Heart left ventricle (tissue), 16 donors: ENCODE measurements at regions not wholly inside any gene's neighbourhood (a gene's known extent, or its start where the extent isn't known, plus 50 kb on each side); places are given as distances from the start of the nearest gene placed in this dataset.

Source experiments
- ATAC-seq, 4 donors: fragments of 200-7000 bp; cut with Tn5 transposase; one replicate each; pipeline ENCODE4 v1.9.1; 2020 to 2022; ENCODE audit warnings: moderate library complexity in 4 of 4, mild to moderate bottlenecking in 3 of 4, moderate number of reproducible peaks in 1 of 4
- DNase-seq, 5 donors: peaks; one replicate each; pipeline ENCODE4 v3.0.0-alpha.2; 2020
- H3K27ac ChIP-seq, 12 donors: fragments of 200-600 bp; sonication (generic) in 4 of 12; one replicate each; pipeline versions ENCODE4 v1.5.0 to v1.8.0; 2016 to 2022; ENCODE audit warnings: mild to moderate bottlenecking in 2 of 12
- H3K27me3 ChIP-seq, 9 donors: fragments of 200-600 bp; sonication (generic) in 2 of 9; one replicate each; pipeline versions ENCODE4 v1.5.1 to v1.8.0; 2016 to 2022; ENCODE audit warnings: mild to moderate bottlenecking in 3 of 9
- H3K36me3 ChIP-seq, 9 donors: fragments of 200-600 bp; sonication (generic) in 2 of 9; one replicate each; pipeline versions ENCODE4 v1.5.0 to v1.8.0; 2018 to 2022; ENCODE audit warnings: mild to moderate bottlenecking in 2 of 9
- H3K4me1 ChIP-seq, 12 donors: fragments of 200-600 bp; sonication (generic) in 4 of 12; one replicate each; pipeline versions ENCODE4 v1.5.0 to v1.8.0; 2016 to 2022; ENCODE audit warnings: mild to moderate bottlenecking in 3 of 12
- H3K4me3 ChIP-seq, 12 donors: fragments of 200-600 bp; sonication (generic) in 4 of 12; one replicate each; pipeline versions ENCODE4 v1.5.0 to v1.8.0; 2017 to 2022; ENCODE audit warnings: mild to moderate bottlenecking in 9 of 12, moderate library complexity in 4 of 12
- H3K9me3 ChIP-seq, 12 donors: fragments of 200-600 bp; sonication (generic) in 4 of 12; one replicate each; pipeline versions ENCODE4 v1.5.0 to v1.8.0; 2016 to 2022; ENCODE audit warnings: mild to moderate bottlenecking in 1 of 12
- CTCF ChIP-seq, 12 donors: fragments of 200-600 bp; sonication (generic) in 4 of 12; IDR thresholded peaks; one replicate each; pipeline versions ENCODE4 v1.5.0 to v1.8.0; 2018 to 2022; ENCODE audit warnings: antibody characterized with exemption in 12 of 12, mild to moderate bottlenecking in 5 of 12
- POLR2A ChIP-seq, 2 donors: fragments of 450-650 bp; IDR thresholded peaks; one replicate each; pipeline ENCODE4 v1.6.1; 2017; ENCODE audit warnings: antibody characterized with exemption in 2 of 2, mild to moderate bottlenecking in 2 of 2, moderate library complexity in 2 of 2
- WGBS, 4 donors: extraction: QIAGEN DNeasy Blood & Tissue Kit in 2 of 4; methylation state at CpG; one replicate each; pipeline versions ENCODE4 v1.1.5 to v1.1.7; 2013 to 2018; 5-methylcytosine and 5-hydroxymethylcytosine counted together
- intact Hi-C, 10 donors: fragments of 100-400 bp; cut with DNase I; formaldehyde crosslinking; loops; one replicate each; pipeline versions ENCODE4 v1.11.1 to v1.14.2; 2022
- donor health status: ischemic (EF 13 %, LVEDD 7.1; RV severe dilation, severe dysfunction).
- donor health status: healthy with polysubstance abuse.
- donor health status: DM: no; HTN: yes; CAD: no.
- donor health status: DM: no; HTN: no; CAD: no.
- donor health status: ischemic (EF 25% LVEDD 6.9; RV normal size, moderate dysfunction).
- donor health status: ischemic (EF 25% LVEDD 5.7; RV mildly dilated, moderate dysfunction).
- donor health status: healthy.
- donor health status: DM: yes; HTN: yes; CAD: no.
- donor health status: ischemic (EF 35%, LVEDD 5.7; RV mildly dilated, moderate dysfunction).
- donor health status: nonischemic (EF 11% LVEDD 7.7; RV severe dilation, severe dysfunction).
- donor health status: DM: yes; HTN: yes; CAD: no.
- donor health status: PGD.
- donor health status: ischemic (EF 29% LVEDD 5.4; RV normal size, mild dysfunction).
- donor health status: nonischemic (EF 23%, LVEDD 6.1; RV moderate dilation, normal function).

GRCh38 chr4:16384576-16384975 lies 158.3 kb upstream of the TAPT1 start:
- Histone ChIP-seq H3K27me3 (no peaks in the 10 kb centered on the region), H3K9me3 (no peaks in the 10 kb centered on the region), H3K27ac (no peak overlapping the region), H3K4me3 (no peak overlapping the region), H3K36me3 (no peaks in the 10 kb centered on the region), H3K4me1 (no peaks in the 10 kb centered on the region)
- TF ChIP-seq CTCF (IDR thresholded peaks at IDR 0.05): no peak
- no peak for TF ChIP-seq POLR2A (IDR thresholded peaks at IDR 0.05)
- intact Hi-C loops: no loop called here
- DNase-seq: no peak
- ATAC-seq: no peak
- 42 to 46% (median 43%) methylated on average over 6 of the region's 6 CpGs for WGBS, 4 donors

DNA sequence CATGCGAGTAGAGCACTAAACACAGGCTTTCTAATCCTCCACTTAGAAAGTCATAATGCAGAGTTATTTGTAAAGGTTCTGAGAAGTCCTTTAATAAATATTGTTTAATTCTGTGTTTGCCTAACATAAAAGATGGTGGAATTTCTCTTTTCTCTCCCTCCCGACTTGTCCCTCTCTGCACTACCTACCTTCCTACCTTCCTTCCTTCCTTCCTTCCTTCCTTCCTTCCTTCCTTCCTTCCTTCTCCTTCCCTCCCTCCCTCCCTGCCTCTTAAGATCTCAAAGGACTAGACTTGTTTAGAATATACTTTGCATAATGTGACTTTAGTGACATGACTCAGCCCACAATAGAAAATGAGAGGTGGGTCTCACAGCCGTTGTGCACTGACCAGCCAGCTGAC lies 156.3 kb upstream of the TAPT1 start:
- no peak for DNase-seq
- TF ChIP-seq CTCF (IDR thresholded peaks at IDR 0.05): no peak
- TF ChIP-seq POLR2A (IDR thresholded peaks at IDR 0.05): no peak
- Histone ChIP-seq H3K9me3 (no peaks in the 10 kb centered on the region), H3K27me3 (no peaks in the 10 kb centered on the region), H3K4me1 (no peaks in the 10 kb centered on the region), H3K36me3 (no peaks in the 10 kb centered on the region), H3K27ac (no peak overlapping the region), H3K4me3 (no peak overlapping the region)
- WGBS, 4 donors: 65 to 76% (median 71%) methylated on average over 3 of the region's 3 CpGs
- no peak for ATAC-seq
- intact Hi-C loops: no loop called here

GRCh38 chr4:16377887-16378286 lies 151.6 kb upstream of the TAPT1 start:
- Histone ChIP-seq H3K27me3 (no peaks in the 10 kb centered on the region), H3K4me1 (no peaks in the 10 kb centered on the region), H3K9me3 (no peaks in the 10 kb centered on the region), H3K27ac (no peak overlapping the region), H3K4me3 (no peak overlapping the region), H3K36me3 (no peaks in the 10 kb centered on the region)
- intact Hi-C loops: no loop called here
- no peak for DNase-seq
- ATAC-seq: no peak
- 73 to 82% (median 78%) methylated on average over 5 of the region's 5 CpGs for WGBS, 4 donors
- no peak for TF ChIP-seq POLR2A (IDR thresholded peaks at IDR 0.05)
- TF ChIP-seq CTCF (IDR thresholded peaks at IDR 0.05): no peak

GRCh38 chr4:16365036-16365569 lies 138.8 kb upstream of the TAPT1 start:
- Histone ChIP-seq H3K4me3 (no peak overlapping the region), H3K27me3 (no peaks in the 10 kb centered on the region), H3K36me3 (no peaks in the 10 kb centered on the region), H3K4me1 (no peaks in the 10 kb centered on the region), H3K27ac (no peak overlapping the region), H3K9me3 (peaks cover 0 to 8% (median 0%) of the 10 kb centered on the region in 12 donors)
- 65 to 73% (median 71%) methylated on average over 5 of the region's 5 CpGs for WGBS, 4 donors
- intact Hi-C loops: no loop called here
- DNase-seq (no peak), ATAC-seq (no peak)
- TF ChIP-seq CTCF (IDR thresholded peaks at IDR 0.05) (no peak), POLR2A (IDR thresholded peaks at IDR 0.05) (no peak)
